ENCODE measurements at regions not wholly inside any gene's neighbourhood (a gene's known extent, or its start where the extent isn't known, plus 50 kb on each side); places are given as distances from the start of the nearest gene placed in this dataset.

DNA sequence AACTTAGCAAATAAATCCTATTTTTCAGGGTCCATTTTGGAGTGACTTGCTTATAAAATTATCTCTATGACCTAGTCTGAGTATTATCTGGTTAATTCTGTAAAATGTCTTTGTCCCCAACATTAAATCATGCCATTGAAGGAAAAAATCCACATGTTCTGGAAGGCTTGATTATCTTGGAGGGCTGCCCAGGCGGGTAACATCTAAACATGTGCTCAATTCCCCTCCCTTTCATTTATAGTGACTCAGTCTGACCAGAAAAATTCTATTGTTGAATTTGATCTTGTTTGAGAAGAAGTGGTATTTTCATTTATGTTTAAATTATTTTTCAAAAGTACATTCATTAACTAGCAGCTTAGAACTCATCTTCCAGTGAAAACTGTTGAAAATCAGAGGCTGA is 55.4 kb upstream of the SLC10A7 start:
- TF ChIP-seq, protein P1, sequence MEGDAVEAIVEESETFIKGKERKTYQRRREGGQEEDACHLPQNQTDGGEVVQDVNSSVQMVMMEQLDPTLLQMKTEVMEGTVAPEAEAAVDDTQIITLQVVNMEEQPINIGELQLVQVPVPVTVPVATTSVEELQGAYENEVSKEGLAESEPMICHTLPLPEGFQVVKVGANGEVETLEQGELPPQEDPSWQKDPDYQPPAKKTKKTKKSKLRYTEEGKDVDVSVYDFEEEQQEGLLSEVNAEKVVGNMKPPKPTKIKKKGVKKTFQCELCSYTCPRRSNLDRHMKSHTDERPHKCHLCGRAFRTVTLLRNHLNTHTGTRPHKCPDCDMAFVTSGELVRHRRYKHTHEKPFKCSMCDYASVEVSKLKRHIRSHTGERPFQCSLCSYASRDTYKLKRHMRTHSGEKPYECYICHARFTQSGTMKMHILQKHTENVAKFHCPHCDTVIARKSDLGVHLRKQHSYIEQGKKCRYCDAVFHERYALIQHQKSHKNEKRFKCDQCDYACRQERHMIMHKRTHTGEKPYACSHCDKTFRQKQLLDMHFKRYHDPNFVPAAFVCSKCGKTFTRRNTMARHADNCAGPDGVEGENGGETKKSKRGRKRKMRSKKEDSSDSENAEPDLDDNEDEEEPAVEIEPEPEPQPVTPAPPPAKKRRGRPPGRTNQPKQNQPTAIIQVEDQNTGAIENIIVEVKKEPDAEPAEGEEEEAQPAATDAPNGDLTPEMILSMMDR (conservative IDR thresholded peaks at IDR 0.05; ENCODE audit: low read length) = no peak
- no peak for TF ChIP-seq EZH2phosphoT487 (IDR thresholded peaks at IDR 0.05; ENCODE audit: borderline replicate concordance)
